T-helper 17 cell (primary cell): ENCODE measurements at regions not wholly inside any gene's neighbourhood (a gene's known extent, or its start where the extent isn't known, plus 50 kb on each side); places are given as distances from the start of the nearest gene placed in this dataset.
"Not testable (repeated sequence)": the region's sequence is repeated elsewhere in the genome, so short reads cannot be mapped to it uniquely, and the experiment has no call there.

Experiments used
- ATAC-seq: fragments of 150-1000 bp; cut with Tn5 transposase; 2 replicates; pipeline ENCODE4 v1.10.0; 2021; ENCODE audit warnings: mild to moderate bottlenecking, moderate library complexity
- DNase-seq, 3 donors: peaks; one replicate each; pipeline versions ENCODE4 v3.0.0 to v3.0.0-alpha.2; 2020 to 2021
- H3K9me3 ChIP-seq: one replicate; pipeline ENCODE4 v1.7.0; 2013; ENCODE audit warnings: low read length, mild to moderate bottlenecking; ENCODE audit not compliant: control insufficient read depth, poor library complexity, severe bottlenecking
- H3K27ac Mint-ChIP-seq: one replicate; pipeline ENCODE4 v1.8.0; 2022; ENCODE audit warnings: mild to moderate bottlenecking, moderate library complexity, mixed read lengths
- H3K27me3 Mint-ChIP-seq: one replicate; pipeline ENCODE4 v1.8.0; 2022; ENCODE audit warnings: mixed read lengths
- H3K36me3 Mint-ChIP-seq: one replicate; pipeline ENCODE4 v1.8.0; 2022; ENCODE audit warnings: low read depth, mixed read lengths
- H3K4me1 Mint-ChIP-seq: one replicate; pipeline ENCODE4 v1.8.0; 2022; ENCODE audit warnings: mild to moderate bottlenecking, mixed read lengths
- H3K4me3 Mint-ChIP-seq: one replicate; pipeline ENCODE4 v1.8.0; 2022; ENCODE audit warnings: mild to moderate bottlenecking, moderate library complexity, mixed read lengths

DNA sequence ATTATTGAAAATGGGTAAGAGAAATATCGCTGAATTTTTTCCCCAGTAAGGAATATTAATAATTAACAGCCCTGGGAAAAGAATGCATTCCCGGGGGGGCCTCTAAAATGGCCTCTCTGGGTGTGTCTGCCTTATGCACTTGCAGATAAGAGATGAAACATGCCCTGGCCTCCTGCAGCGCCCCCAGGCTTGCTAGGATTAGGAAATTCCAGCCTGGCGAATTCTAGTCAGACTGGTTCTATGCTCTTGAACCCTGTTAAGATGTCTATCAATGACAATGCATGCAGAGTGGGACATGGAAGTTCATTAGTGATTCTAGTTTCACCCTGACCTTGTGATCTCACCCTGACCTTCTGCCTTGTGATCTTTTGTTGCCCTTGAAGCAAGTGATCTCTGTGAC is 163.6 kb upstream of the CCNH start:
- not testable (repeated sequence) for H3K36me3 Mint-ChIP-seq, DNase-seq, H3K4me3 Mint-ChIP-seq, ATAC-seq, H3K4me1 Mint-ChIP-seq, H3K9me3 ChIP-seq, H3K27ac Mint-ChIP-seq
- peaks cover 14% of the 10 kb centered on the region for H3K27me3 Mint-ChIP-seq

- no peaks in the 10 kb centered on the region for H3K36me3 Mint-ChIP-seq
- peaks cover 14% of the 10 kb centered on the region for H3K27me3 Mint-ChIP-seq
- H3K4me1 Mint-ChIP-seq, result no peaks in the 10 kb centered on the region
- H3K27ac Mint-ChIP-seq, result no peak overlapping the region
- ATAC-seq, result no peak
- DNase-seq, result no peak
- no peak overlapping the region for H3K4me3 Mint-ChIP-seq
- H3K9me3 ChIP-seq, result no peaks in the 10 kb centered on the region
Observed at GRCh38 chr5:87574106-87574505, 161.4 kb upstream of the CCNH start.

DNA sequence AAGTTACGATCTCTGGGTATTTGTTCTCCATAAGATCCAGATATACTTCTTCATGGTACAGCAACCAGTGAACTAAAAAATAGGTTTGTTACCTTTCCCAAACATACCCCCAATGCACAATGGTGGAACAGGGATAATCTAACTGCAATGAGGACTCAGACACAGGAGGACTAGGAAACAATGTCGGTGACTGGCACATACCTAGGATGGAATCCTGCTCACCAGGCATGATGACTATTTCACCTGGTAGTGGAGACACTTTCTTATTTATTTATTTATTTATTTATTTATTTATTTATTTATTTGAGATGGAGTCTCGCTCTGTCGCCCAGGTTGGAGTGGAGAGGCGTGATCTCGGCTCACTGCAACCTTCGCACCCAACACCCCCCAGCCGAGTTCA is 159.9 kb upstream of the CCNH start:
- no peak for ATAC-seq
- DNase-seq, result no peak
- Mint-ChIP-seq H3K27me3 (peaks cover 14% of the 10 kb centered on the region), H3K27ac (no peak overlapping the region), H3K4me1 (no peaks in the 10 kb centered on the region), H3K36me3 (no peaks in the 10 kb centered on the region), H3K4me3 (no peak overlapping the region)
- H3K9me3 ChIP-seq, result no peaks in the 10 kb centered on the region

GRCh38 chr5:87572090-87572489 is 159.4 kb upstream of the CCNH start:
- Mint-ChIP-seq H3K4me1 (no peaks in the 10 kb centered on the region), H3K27ac (no peak overlapping the region), H3K27me3 (peaks cover 14% of the 10 kb centered on the region), H3K4me3 (no peak overlapping the region), H3K36me3 (no peaks in the 10 kb centered on the region)
- H3K9me3 ChIP-seq, result no peaks in the 10 kb centered on the region
- DNase-seq, result no peak
- ATAC-seq, result no peak

GRCh38 chr5:87570366-87570765 is 157.6 kb upstream of the CCNH start:
- ATAC-seq, result no peak
- no peaks in the 10 kb centered on the region for H3K36me3 Mint-ChIP-seq
- H3K27me3 Mint-ChIP-seq, result peaks cover 5% of the 10 kb centered on the region
- no peaks in the 10 kb centered on the region for H3K9me3 ChIP-seq
- H3K4me1 Mint-ChIP-seq, result no peaks in the 10 kb centered on the region
- no peak for DNase-seq
- H3K4me3 Mint-ChIP-seq, result no peak overlapping the region
- H3K27ac Mint-ChIP-seq, result no peak overlapping the region

GRCh38 chr5:87562068-87562467 is 149.3 kb upstream of the CCNH start:
- ATAC-seq (no peak), DNase-seq (no peak)
- Mint-ChIP-seq H3K27ac (no peak overlapping the region), H3K4me3 (no peak overlapping the region), H3K27me3 (no peaks in the 10 kb centered on the region), H3K36me3 (no peaks in the 10 kb centered on the region), H3K4me1 (no peaks in the 10 kb centered on the region)
- H3K9me3 ChIP-seq, result no peaks in the 10 kb centered on the region

- H3K36me3 Mint-ChIP-seq, result no peaks in the 10 kb centered on the region
- ATAC-seq (no peak), DNase-seq (no peak)
- H3K27me3 Mint-ChIP-seq, result no peaks in the 10 kb centered on the region
- H3K9me3 ChIP-seq, result no peaks in the 10 kb centered on the region
- H3K4me1 Mint-ChIP-seq, result no peaks in the 10 kb centered on the region
- H3K4me3 Mint-ChIP-seq, result no peak overlapping the region
- H3K27ac Mint-ChIP-seq, result no peak overlapping the region
Observed at GRCh38 chr5:87560528-87560927, 147.8 kb upstream of the CCNH start.

DNA sequence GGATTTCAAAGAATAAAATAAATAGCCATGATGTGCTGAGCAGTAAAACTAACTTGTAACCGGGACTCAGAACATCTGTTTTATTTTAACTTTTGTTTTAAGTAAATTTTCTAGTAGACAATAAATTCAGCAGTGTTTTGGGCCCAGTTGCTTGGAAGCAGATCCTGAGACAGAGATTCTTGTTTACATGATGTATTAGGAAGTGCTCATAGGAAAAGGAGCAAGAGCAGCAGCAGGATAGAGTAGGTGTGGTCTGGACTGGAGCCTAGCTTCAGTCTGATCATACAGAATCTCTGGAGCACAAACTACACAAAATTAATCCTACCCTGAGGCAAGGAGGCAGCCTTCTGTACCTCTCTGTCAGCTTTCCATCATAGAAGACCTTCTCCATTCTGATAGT is 139.2 kb upstream of the CCNH start:
- ATAC-seq (no peak), DNase-seq (no peak)
- no peaks in the 10 kb centered on the region for H3K36me3 Mint-ChIP-seq
- H3K27me3 Mint-ChIP-seq, result no peaks in the 10 kb centered on the region
- no peak overlapping the region for H3K27ac Mint-ChIP-seq
- H3K4me3 Mint-ChIP-seq, result no peak overlapping the region
- no peaks in the 10 kb centered on the region for H3K9me3 ChIP-seq
- no peaks in the 10 kb centered on the region for H3K4me1 Mint-ChIP-seq

DNA sequence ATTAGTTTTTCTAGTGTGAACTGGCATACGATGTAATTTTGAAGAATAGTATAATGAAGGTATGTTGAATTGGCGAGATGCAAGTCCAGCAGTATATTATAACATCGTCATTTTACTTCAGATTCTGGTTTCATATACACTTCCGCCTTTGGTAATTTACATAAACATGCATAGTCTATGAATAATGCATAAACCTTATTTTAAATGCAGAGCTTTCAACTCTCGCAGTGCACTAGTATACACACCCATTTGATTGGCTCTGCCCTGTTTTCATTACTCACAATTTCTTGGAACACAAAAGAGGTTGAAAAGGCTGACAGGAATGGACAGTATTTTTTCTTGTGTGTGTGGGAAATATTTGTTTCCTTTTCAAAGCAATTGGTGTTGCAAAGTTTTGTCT is 128.9 kb upstream of the CCNH start:
- Mint-ChIP-seq H3K4me1 (peaks cover 3% of the 10 kb centered on the region), H3K4me3 (no peak overlapping the region), H3K27me3 (peaks cover 18% of the 10 kb centered on the region), H3K27ac (no peak overlapping the region), H3K36me3 (no peaks in the 10 kb centered on the region)
- H3K9me3 ChIP-seq, result no peaks in the 10 kb centered on the region
- ATAC-seq, result no peak
- no peak for DNase-seq

DNA sequence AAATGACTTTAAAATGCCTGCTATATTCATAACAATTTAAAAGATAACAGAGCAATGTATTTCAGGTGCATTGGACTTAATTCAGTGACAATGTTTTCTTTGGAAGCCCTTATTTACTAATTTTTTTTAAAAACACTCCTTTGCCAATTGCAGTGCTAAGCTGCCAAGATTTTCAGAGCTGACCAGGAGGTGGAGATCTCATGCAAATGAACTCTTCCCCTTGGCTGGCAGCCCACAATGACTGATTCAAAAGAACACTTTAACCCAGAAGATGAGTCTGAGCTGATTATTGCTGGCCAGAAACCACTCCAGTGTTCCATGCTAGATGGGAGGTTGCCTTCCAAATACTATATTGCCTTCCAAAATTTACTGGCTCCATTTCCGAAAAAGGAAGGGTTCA is 128.3 kb upstream of the CCNH start:
- DNase-seq (no peak), ATAC-seq (no peak)
- H3K4me1 Mint-ChIP-seq, result peaks cover 3% of the 10 kb centered on the region
- H3K27ac Mint-ChIP-seq, result no peak overlapping the region
- H3K27me3 Mint-ChIP-seq, result peaks cover 23% of the 10 kb centered on the region
- no peaks in the 10 kb centered on the region for H3K36me3 Mint-ChIP-seq
- no peaks in the 10 kb centered on the region for H3K9me3 ChIP-seq
- H3K4me3 Mint-ChIP-seq, result no peak overlapping the region

- H3K9me3 ChIP-seq, result no peaks in the 10 kb centered on the region
- H3K27ac Mint-ChIP-seq, result no peak overlapping the region
- DNase-seq (no peak), ATAC-seq (no peak)
- H3K36me3 Mint-ChIP-seq, result no peaks in the 10 kb centered on the region
- no peak overlapping the region for H3K4me3 Mint-ChIP-seq
- peaks cover 28% of the 10 kb centered on the region for H3K27me3 Mint-ChIP-seq
- H3K4me1 Mint-ChIP-seq, result peaks cover 3% of the 10 kb centered on the region
Observed at GRCh38 chr5:87539839-87540238, 127.1 kb upstream of the CCNH start.

GRCh38 chr5:87536365-87536764 is 123.6 kb upstream of the CCNH start:
- H3K4me1 Mint-ChIP-seq, result no peaks in the 10 kb centered on the region
- H3K27me3 Mint-ChIP-seq, result peaks cover 14% of the 10 kb centered on the region
- ATAC-seq, result no peak
- H3K4me3 Mint-ChIP-seq, result no peak overlapping the region
- no peak overlapping the region for H3K27ac Mint-ChIP-seq
- H3K36me3 Mint-ChIP-seq, result no peaks in the 10 kb centered on the region
- DNase-seq, result no peak
- H3K9me3 ChIP-seq, result no peaks in the 10 kb centered on the region

GRCh38 chr5:87535706-87536105 is 123.0 kb upstream of the CCNH start:
- Mint-ChIP-seq H3K4me1 (no peaks in the 10 kb centered on the region), H3K36me3 (no peaks in the 10 kb centered on the region), H3K4me3 (no peak overlapping the region), H3K27ac (peak overlapping the region; percentile 12), H3K27me3 (peaks cover 14% of the 10 kb centered on the region)
- H3K9me3 ChIP-seq, result no peaks in the 10 kb centered on the region
- ATAC-seq (no peak), DNase-seq (no peak)

GRCh38 chr5:87529486-87530076 is 116.9 kb upstream of the CCNH start:
- Mint-ChIP-seq H3K4me3 (no peak overlapping the region), H3K27ac (no peak overlapping the region), H3K4me1 (no peaks in the 10 kb centered on the region), H3K36me3 (no peaks in the 10 kb centered on the region), H3K27me3 (no peaks in the 10 kb centered on the region)
- H3K9me3 ChIP-seq, result no peaks in the 10 kb centered on the region
- DNase-seq (no peak), ATAC-seq (no peak)
